Neural cell (in vitro differentiated cells): ENCODE measurements at regions not wholly inside any gene's neighbourhood (a gene's known extent, or its start where the extent isn't known, plus 50 kb on each side); places are given as distances from the start of the nearest gene placed in this dataset.

Source experiments
- H2AFZ ChIP-seq: fragments of 200-600, 300-800 bp; sonication (generic), shearing (Covaris generic); 2 replicates; pipeline ENCODE4 v1.6.0; 2014; ENCODE audit warnings: low read depth, mild to moderate bottlenecking, antibody characterized with exemption, low read length, moderate library complexity
- H3F3A ChIP-seq: fragments of 200-600 bp; shearing (Covaris generic); 2 replicates; pipeline ENCODE4 v1.6.1; 2016; ENCODE audit warnings: mild to moderate bottlenecking, moderate library complexity, mixed read lengths, antibody characterized with exemption, low read length; ENCODE audit not compliant: insufficient read depth, poor library complexity, severe bottlenecking
- H3K27ac ChIP-seq: fragments of 200-600, 300-800 bp; sonication (generic), shearing (Covaris generic); 2 replicates; pipeline ENCODE4 v1.5.1; 2014; ENCODE audit warnings: mild to moderate bottlenecking, low read length, moderate library complexity
- H3K27me3 ChIP-seq: fragments of 300-800, 200-600 bp; sonication (generic), shearing (Covaris generic); 2 replicates; pipeline ENCODE4 v1.6.0; 2014; ENCODE audit warnings: mild to moderate bottlenecking, low read depth, low read length, moderate library complexity; ENCODE audit not compliant: insufficient read depth
- H3K36me3 ChIP-seq: fragments of 300-800, 200-600 bp; sonication (generic), shearing (Covaris generic); 2 replicates; pipeline ENCODE4 v1.5.1; 2014; ENCODE audit warnings: mild to moderate bottlenecking, antibody characterized with exemption, low read length, moderate library complexity; ENCODE audit not compliant: insufficient read depth
- H3K4me2 ChIP-seq: fragments of 300-800, 200-600 bp; sonication (generic), shearing (Covaris generic); 2 replicates; pipeline ENCODE4 v1.6.0; 2014; ENCODE audit warnings: mild to moderate bottlenecking, low read length
- H3K4me3 ChIP-seq: fragments of 300-800, 200-600 bp; sonication (generic), shearing (Covaris generic); 2 replicates; pipeline ENCODE4 v1.5.1; 2014; ENCODE audit warnings: mild to moderate bottlenecking, low read length, moderate library complexity
- H3K79me2 ChIP-seq: fragments of 200-600 bp; shearing (Covaris generic); replicated peaks from 2 replicates; pipeline ENCODE4 v1.6.0; 2014; ENCODE audit warnings: mild to moderate bottlenecking, low read length, moderate library complexity; ENCODE audit not compliant: insufficient read depth
- H3K9ac ChIP-seq: fragments of 300-800, 200-600 bp; sonication (generic), shearing (Covaris generic); 2 replicates; pipeline ENCODE4 v1.6.1; 2016; ENCODE audit warnings: mild to moderate bottlenecking, low read length, mixed read lengths
- H3K9me2 ChIP-seq: fragments of 200-600 bp; shearing (Covaris generic); 2 replicates; pipeline ENCODE4 v1.6.1; 2016; ENCODE audit warnings: mild to moderate bottlenecking, low read length, mixed read lengths; ENCODE audit not compliant: insufficient read depth
- H3K9me3 ChIP-seq: fragments of 200-600, 300-800 bp; sonication (generic), shearing (Covaris generic); 2 replicates; pipeline ENCODE4 v1.6.1; 2016; ENCODE audit warnings: mild to moderate bottlenecking, mixed run types, low read length, moderate library complexity, mixed read lengths
- H4K20me1 ChIP-seq: fragments of 200-600 bp; shearing (Covaris generic); 2 replicates; pipeline ENCODE4 v1.6.1; 2016; ENCODE audit warnings: mild to moderate bottlenecking, mixed run types; ENCODE audit not compliant: insufficient read depth
- EP300 ChIP-seq: fragments of 450-650 bp; conservative IDR thresholded peaks from 2 replicates; pipeline ENCODE4 v1.6.1; 2014; ENCODE audit warnings: antibody characterized with exemption, mild to moderate bottlenecking, moderate library complexity; ENCODE audit not compliant: poor library complexity, severe bottlenecking
- EZH2 ChIP-seq: fragments of 200-600, 300-800 bp; shearing (Covaris generic), sonication (generic); IDR thresholded peaks from 2 replicates; pipeline ENCODE4 v1.6.1; 2014; ENCODE audit warnings: antibody characterized with exemption, low read length, borderline replicate concordance, mild to moderate bottlenecking; ENCODE audit not compliant: insufficient read depth, poor library complexity, severe bottlenecking
- MXI1 ChIP-seq: fragments of 450-650 bp; conservative IDR thresholded peaks from 2 replicates; pipeline ENCODE4 v1.6.1; 2014; ENCODE audit warnings: antibody characterized with exemption, mild to moderate bottlenecking; ENCODE audit not compliant: poor library complexity, severe bottlenecking
- POLR2AphosphoS5 ChIP-seq: IDR thresholded peaks from 2 replicates; pipeline ENCODE4 v1.6.1; 2012
- RAD21 ChIP-seq: fragments of 450-650 bp; conservative IDR thresholded peaks from 2 replicates; pipeline ENCODE4 v1.6.1; 2014; ENCODE audit warnings: antibody characterized with exemption, mild to moderate bottlenecking, moderate library complexity
- SMC3 ChIP-seq: fragments of 450-650 bp; conservative IDR thresholded peaks from 2 replicates; pipeline ENCODE4 v1.6.1; 2014; ENCODE audit warnings: antibody characterized with exemption, mild to moderate bottlenecking, moderate library complexity; ENCODE audit not compliant: poor library complexity
- TAF1 ChIP-seq: IDR thresholded peaks from 2 replicates; pipeline ENCODE4 v1.6.1; 2012; ENCODE audit warnings: low read depth
- TF ChIP-seq, protein P1 (sequence below): fragments of 450-650 bp; IDR thresholded peaks from 2 replicates; pipeline ENCODE4 v1.5.1; 2014; ENCODE audit warnings: antibody characterized with exemption, mild to moderate bottlenecking, moderate library complexity; ENCODE audit not compliant: poor library complexity, severe bottlenecking
- TF ChIP-seq, protein P2 (sequence below): IDR thresholded peaks from 2 replicates; pipeline ENCODE4 v1.6.1; 2012; ENCODE audit warnings: borderline replicate concordance

DNA sequence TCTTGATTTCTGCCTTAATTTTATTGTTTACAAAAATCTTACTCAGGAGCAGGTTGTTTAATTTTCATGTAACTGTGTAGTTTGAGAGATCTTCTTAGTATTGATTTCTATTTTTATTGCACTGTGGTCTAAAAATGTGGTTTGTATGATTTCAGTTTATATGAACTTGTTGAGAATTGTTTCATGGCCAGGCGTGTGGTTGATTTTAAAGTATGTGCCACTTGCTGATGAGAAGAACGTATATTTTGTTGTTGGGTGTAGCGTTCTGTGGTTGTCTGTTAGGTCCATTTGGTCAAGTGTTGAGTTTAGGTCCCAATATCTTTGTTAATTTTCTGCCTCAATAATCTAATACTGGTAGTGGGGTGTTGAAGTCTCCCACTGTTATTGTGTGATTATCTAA is 996.8 kb downstream of the PCDH19 start:
- Histone ChIP-seq H3K79me2 (no peaks in the 10 kb centered on the region), H3K9me3 (no peaks in the 10 kb centered on the region), H2AFZ (no peak overlapping the region), H3K36me3 (no peaks in the 10 kb centered on the region), H3F3A (no peaks in the 10 kb centered on the region), H3K4me2 (no peak overlapping the region), H3K27ac (no peak overlapping the region), H3K27me3 (no peaks in the 10 kb centered on the region), H4K20me1 (no peaks in the 10 kb centered on the region), H3K4me3 (no peak overlapping the region), H3K9ac (no peak overlapping the region), H3K9me2 (no peaks in the 10 kb centered on the region)
- TF ChIP-seq TAF1 (no peak), EP300 (no peak), RAD21 (no peak), POLR2AphosphoS5 (no peak), EZH2 (no peak), SMC3 (no peak), MXI1 (no peak)
- TF ChIP-seq, protein P1, sequence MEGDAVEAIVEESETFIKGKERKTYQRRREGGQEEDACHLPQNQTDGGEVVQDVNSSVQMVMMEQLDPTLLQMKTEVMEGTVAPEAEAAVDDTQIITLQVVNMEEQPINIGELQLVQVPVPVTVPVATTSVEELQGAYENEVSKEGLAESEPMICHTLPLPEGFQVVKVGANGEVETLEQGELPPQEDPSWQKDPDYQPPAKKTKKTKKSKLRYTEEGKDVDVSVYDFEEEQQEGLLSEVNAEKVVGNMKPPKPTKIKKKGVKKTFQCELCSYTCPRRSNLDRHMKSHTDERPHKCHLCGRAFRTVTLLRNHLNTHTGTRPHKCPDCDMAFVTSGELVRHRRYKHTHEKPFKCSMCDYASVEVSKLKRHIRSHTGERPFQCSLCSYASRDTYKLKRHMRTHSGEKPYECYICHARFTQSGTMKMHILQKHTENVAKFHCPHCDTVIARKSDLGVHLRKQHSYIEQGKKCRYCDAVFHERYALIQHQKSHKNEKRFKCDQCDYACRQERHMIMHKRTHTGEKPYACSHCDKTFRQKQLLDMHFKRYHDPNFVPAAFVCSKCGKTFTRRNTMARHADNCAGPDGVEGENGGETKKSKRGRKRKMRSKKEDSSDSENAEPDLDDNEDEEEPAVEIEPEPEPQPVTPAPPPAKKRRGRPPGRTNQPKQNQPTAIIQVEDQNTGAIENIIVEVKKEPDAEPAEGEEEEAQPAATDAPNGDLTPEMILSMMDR, result no peak
- TF ChIP-seq, protein P2, sequence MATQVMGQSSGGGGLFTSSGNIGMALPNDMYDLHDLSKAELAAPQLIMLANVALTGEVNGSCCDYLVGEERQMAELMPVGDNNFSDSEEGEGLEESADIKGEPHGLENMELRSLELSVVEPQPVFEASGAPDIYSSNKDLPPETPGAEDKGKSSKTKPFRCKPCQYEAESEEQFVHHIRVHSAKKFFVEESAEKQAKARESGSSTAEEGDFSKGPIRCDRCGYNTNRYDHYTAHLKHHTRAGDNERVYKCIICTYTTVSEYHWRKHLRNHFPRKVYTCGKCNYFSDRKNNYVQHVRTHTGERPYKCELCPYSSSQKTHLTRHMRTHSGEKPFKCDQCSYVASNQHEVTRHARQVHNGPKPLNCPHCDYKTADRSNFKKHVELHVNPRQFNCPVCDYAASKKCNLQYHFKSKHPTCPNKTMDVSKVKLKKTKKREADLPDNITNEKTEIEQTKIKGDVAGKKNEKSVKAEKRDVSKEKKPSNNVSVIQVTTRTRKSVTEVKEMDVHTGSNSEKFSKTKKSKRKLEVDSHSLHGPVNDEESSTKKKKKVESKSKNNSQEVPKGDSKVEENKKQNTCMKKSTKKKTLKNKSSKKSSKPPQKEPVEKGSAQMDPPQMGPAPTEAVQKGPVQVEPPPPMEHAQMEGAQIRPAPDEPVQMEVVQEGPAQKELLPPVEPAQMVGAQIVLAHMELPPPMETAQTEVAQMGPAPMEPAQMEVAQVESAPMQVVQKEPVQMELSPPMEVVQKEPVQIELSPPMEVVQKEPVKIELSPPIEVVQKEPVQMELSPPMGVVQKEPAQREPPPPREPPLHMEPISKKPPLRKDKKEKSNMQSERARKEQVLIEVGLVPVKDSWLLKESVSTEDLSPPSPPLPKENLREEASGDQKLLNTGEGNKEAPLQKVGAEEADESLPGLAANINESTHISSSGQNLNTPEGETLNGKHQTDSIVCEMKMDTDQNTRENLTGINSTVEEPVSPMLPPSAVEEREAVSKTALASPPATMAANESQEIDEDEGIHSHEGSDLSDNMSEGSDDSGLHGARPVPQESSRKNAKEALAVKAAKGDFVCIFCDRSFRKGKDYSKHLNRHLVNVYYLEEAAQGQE, result no peak

DNA sequence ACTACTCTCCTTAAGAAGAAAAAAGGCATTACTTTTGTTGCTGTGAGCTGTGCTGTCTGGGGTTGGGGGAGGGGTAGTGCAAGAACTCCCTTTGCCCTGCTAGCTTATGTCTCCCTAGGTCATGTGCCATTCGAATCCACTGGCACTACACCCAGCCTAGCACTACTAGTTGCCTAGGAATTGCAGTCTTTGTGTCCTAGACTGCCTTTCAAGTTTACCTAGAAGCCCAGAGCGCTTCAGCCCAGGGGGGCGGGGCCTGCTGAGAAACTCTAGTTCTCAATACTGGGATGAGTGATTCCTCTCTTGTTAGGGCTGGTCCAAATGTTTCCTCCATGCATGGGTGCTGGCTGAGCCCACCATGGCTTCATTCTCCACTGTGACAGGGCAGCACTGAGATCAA is 1011.5 kb downstream of the PCDH19 start:
- TF ChIP-seq EP300, result no peak
- TF ChIP-seq EZH2, result no peak
- TF ChIP-seq POLR2AphosphoS5, result no peak
- TF ChIP-seq, protein P2, result no peak
- TF ChIP-seq RAD21, result no peak
- TF ChIP-seq, protein P1, result no peak
- TF ChIP-seq SMC3, result no peak
- TF ChIP-seq TAF1, result no peak
- TF ChIP-seq MXI1, result no peak
- H3K4me3 ChIP-seq, result no peak overlapping the region

More for the DNA sequence above, 1011.5 kb downstream of the PCDH19 start:
- Histone ChIP-seq H3K79me2 (no peaks in the 10 kb centered on the region), H3K9ac (no peak overlapping the region), H4K20me1 (no peaks in the 10 kb centered on the region), H3K9me2 (no peaks in the 10 kb centered on the region), H3K4me2 (no peak overlapping the region), H3K27ac (no peak overlapping the region), H3K9me3 (no peaks in the 10 kb centered on the region), H3K36me3 (no peaks in the 10 kb centered on the region), H3K27me3 (no peaks in the 10 kb centered on the region), H2AFZ (no peak overlapping the region), H3F3A (no peaks in the 10 kb centered on the region)
